GM19240 (cell line): ENCODE measurements at regions not wholly inside any gene's neighbourhood (a gene's known extent, or its start where the extent isn't known, plus 50 kb on each side); places are given as distances from the start of the nearest gene placed in this dataset.

Source experiments
- DNase-seq: peaks from one replicate; pipeline ENCODE4 v3.0.0; 2011; ENCODE audit warnings: low spot score; ENCODE audit not compliant: insufficient read length

GRCh38 chr10:24113901-24114300 is 95.0 kb upstream of the KIAA1217 start:
- DNase-seq = no peak

- no peak for DNase-seq
Measured at GRCh38 chr10:24114556-24114955, 94.4 kb upstream of the KIAA1217 start.

- DNase-seq = no peak
Measured at GRCh38 chr10:24115403-24115802, 93.5 kb upstream of the KIAA1217 start.

- DNase-seq = no peak
Measured at GRCh38 chr10:24118246-24118645, 90.7 kb upstream of the KIAA1217 start.

- DNase-seq = no peak
Measured at GRCh38 chr10:24119896-24120295, 89.0 kb upstream of the KIAA1217 start.

GRCh38 chr10:24120646-24121045 is 88.3 kb upstream of the KIAA1217 start:
- no peak for DNase-seq

GRCh38 chr10:24127516-24127915 is 81.4 kb upstream of the KIAA1217 start:
- DNase-seq = no peak

- no peak for DNase-seq
Measured at GRCh38 chr10:24128066-24128730, 80.7 kb upstream of the KIAA1217 start.

GRCh38 chr10:24132741-24133140 is 76.2 kb upstream of the KIAA1217 start:
- no peak for DNase-seq

GRCh38 chr10:24133835-24134234 is 75.1 kb upstream of the KIAA1217 start:
- DNase-seq = no peak

GRCh38 chr10:24136070-24136469 is 72.9 kb upstream of the KIAA1217 start:
- DNase-seq = no peak

- DNase-seq = no peak
Measured at GRCh38 chr10:24147321-24147720, 61.6 kb upstream of the KIAA1217 start.

GRCh38 chr10:24149640-24150039 is 59.3 kb upstream of the KIAA1217 start:
- no peak for DNase-seq

- DNase-seq = no peak
Measured at GRCh38 chr10:24150853-24151252, 58.1 kb upstream of the KIAA1217 start.

- no peak for DNase-seq
Measured at GRCh38 chr10:24152270-24152669, 56.7 kb upstream of the KIAA1217 start.

GRCh38 chr10:24153031-24153430 is 55.9 kb upstream of the KIAA1217 start:
- DNase-seq = no peak

- DNase-seq = no peak
Measured at GRCh38 chr10:24153537-24153936, 55.4 kb upstream of the KIAA1217 start.

GRCh38 chr10:24156686-24157085 is 52.3 kb upstream of the KIAA1217 start:
- no peak for DNase-seq

GRCh38 chr10:24157567-24157966 is 51.4 kb upstream of the KIAA1217 start:
- DNase-seq = no peak
